ENCODE measurements at regions not wholly inside any gene's neighbourhood (a gene's known extent, or its start where the extent isn't known, plus 50 kb on each side); places are given as distances from the start of the nearest gene placed in this dataset.

DNA sequence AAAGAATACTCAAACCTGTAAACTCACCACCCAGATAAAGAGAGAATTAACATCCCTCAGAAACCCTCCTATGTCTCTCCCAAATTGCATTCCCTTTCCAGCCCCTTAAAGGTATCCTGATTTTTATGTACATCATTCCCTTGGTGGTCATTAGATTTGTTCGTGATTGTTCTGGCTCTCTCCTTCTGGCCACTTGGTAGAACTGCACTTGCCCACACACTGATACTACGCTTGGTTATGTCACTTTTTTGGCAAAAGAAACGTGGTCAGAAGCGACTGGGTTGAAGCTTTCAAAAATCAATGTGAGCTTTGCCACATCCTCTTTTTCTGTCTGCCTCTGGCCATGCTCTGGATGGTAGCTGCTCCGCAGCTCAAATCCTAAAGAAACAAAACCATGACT is 76.3 kb downstream of the KRTAP19-8 start:
- TF ChIP-seq, protein P1, sequence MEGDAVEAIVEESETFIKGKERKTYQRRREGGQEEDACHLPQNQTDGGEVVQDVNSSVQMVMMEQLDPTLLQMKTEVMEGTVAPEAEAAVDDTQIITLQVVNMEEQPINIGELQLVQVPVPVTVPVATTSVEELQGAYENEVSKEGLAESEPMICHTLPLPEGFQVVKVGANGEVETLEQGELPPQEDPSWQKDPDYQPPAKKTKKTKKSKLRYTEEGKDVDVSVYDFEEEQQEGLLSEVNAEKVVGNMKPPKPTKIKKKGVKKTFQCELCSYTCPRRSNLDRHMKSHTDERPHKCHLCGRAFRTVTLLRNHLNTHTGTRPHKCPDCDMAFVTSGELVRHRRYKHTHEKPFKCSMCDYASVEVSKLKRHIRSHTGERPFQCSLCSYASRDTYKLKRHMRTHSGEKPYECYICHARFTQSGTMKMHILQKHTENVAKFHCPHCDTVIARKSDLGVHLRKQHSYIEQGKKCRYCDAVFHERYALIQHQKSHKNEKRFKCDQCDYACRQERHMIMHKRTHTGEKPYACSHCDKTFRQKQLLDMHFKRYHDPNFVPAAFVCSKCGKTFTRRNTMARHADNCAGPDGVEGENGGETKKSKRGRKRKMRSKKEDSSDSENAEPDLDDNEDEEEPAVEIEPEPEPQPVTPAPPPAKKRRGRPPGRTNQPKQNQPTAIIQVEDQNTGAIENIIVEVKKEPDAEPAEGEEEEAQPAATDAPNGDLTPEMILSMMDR (conservative IDR thresholded peaks at IDR 0.05; ENCODE audit: low read length) = no peak
- TF ChIP-seq EZH2phosphoT487 (IDR thresholded peaks at IDR 0.05; ENCODE audit: borderline replicate concordance) = no peak
- H3K27me3 ChIP-seq (ENCODE audit: insufficient read depth, low read length, poor library complexity, severe bottlenecking) = no peaks in the 10 kb centered on the region
- no peaks in the 10 kb centered on the region for H3K79me2 ChIP-seq (ENCODE audit: insufficient read depth, low read length)
- no peaks in the 10 kb centered on the region for H3K36me3 ChIP-seq (ENCODE audit: insufficient read depth, low read length)
- H2AFZ ChIP-seq (ENCODE audit: low read length) = no peak overlapping the region
- H4K20me1 ChIP-seq (ENCODE audit: insufficient read depth, low read length, poor library complexity, severe bottlenecking) = no peaks in the 10 kb centered on the region
- no peaks in the 10 kb centered on the region for H3K9me3 ChIP-seq (ENCODE audit: insufficient read depth, low read depth, low read length)
- H3K9ac ChIP-seq (ENCODE audit: low read depth, low read length, poor library complexity, severe bottlenecking) = no peak overlapping the region
- no peaks in the 10 kb centered on the region for H3F3A ChIP-seq (ENCODE audit: low read depth)
- H3K4me2 ChIP-seq (ENCODE audit: low read depth, low read length, poor library complexity, severe bottlenecking) = no peak overlapping the region
- no peaks in the 10 kb centered on the region for H3K9me2 ChIP-seq (replicated peaks; ENCODE audit: low read depth, low read length)
- H3K4me1 ChIP-seq (ENCODE audit: insufficient read depth, low read length, poor library complexity, severe bottlenecking) = no peaks in the 10 kb centered on the region
- no peak overlapping the region for H3K4me3 ChIP-seq (ENCODE audit: low read length, poor library complexity, severe bottlenecking)

- no peaks in the 10 kb centered on the region for H3K79me2 ChIP-seq (ENCODE audit: insufficient read depth, low read length)
- H2AFZ ChIP-seq (ENCODE audit: low read length) = no peak overlapping the region
- H3K9me2 ChIP-seq (replicated peaks; ENCODE audit: low read depth, low read length) = no peaks in the 10 kb centered on the region
- no peaks in the 10 kb centered on the region for H3K27me3 ChIP-seq (ENCODE audit: insufficient read depth, low read length, poor library complexity, severe bottlenecking)
- no peak overlapping the region for H3K4me3 ChIP-seq (ENCODE audit: low read length, poor library complexity, severe bottlenecking)
- no peaks in the 10 kb centered on the region; the same call in 1 of the 2 replicates for H3K9me3 ChIP-seq (ENCODE audit: insufficient read depth, low read depth, low read length)
- H3K4me1 ChIP-seq (ENCODE audit: insufficient read depth, low read length, poor library complexity, severe bottlenecking) = no peaks in the 10 kb centered on the region
- H3K4me2 ChIP-seq (ENCODE audit: low read depth, low read length, poor library complexity, severe bottlenecking) = no peak overlapping the region
- no peaks in the 10 kb centered on the region for H3K36me3 ChIP-seq (ENCODE audit: insufficient read depth, low read length)
- H3K9ac ChIP-seq (ENCODE audit: low read depth, low read length, poor library complexity, severe bottlenecking) = no peak overlapping the region
- H4K20me1 ChIP-seq (ENCODE audit: insufficient read depth, low read length, poor library complexity, severe bottlenecking) = no peaks in the 10 kb centered on the region
- H3F3A ChIP-seq (ENCODE audit: low read depth) = no peaks in the 10 kb centered on the region
- TF ChIP-seq EZH2phosphoT487 (IDR thresholded peaks at IDR 0.05; ENCODE audit: borderline replicate concordance) = no peak
These were observed 77.4 kb upstream of the KRTAP11-1 start for GRCh38 chr21:30958741-30959140.

DNA sequence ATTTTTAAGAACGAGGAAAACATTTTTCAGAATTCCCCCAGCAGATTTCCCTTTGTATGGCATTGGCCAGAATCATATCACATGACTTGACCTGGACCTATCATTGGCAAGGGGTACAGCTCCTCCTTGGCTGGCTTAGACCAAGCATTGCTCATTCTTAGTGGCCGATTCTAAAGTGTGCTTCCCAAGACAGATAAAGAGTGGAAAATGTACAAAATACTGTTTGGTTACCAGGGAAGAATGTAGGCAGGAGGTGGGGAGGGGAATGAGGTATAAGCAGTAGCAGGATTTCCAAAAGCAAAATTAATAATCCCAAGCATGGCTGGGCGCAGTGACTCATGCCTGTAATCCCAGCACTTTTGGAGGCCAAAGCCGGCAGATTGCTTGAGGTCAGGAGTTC is 75.6 kb upstream of the KRTAP11-1 start:
- Histone ChIP-seq H3F3A (ENCODE audit: low read depth) (no peaks in the 10 kb centered on the region), H3K4me3 (ENCODE audit: low read length, poor library complexity, severe bottlenecking) (no peak overlapping the region), H3K4me2 (ENCODE audit: low read depth, low read length, poor library complexity, severe bottlenecking) (no peak overlapping the region), H3K9me2 (replicated peaks; ENCODE audit: low read depth, low read length) (no peaks in the 10 kb centered on the region), H3K4me1 (ENCODE audit: insufficient read depth, low read length, poor library complexity, severe bottlenecking) (no peaks in the 10 kb centered on the region), H3K27me3 (ENCODE audit: insufficient read depth, low read length, poor library complexity, severe bottlenecking) (no peaks in the 10 kb centered on the region), H4K20me1 (ENCODE audit: insufficient read depth, low read length, poor library complexity, severe bottlenecking) (no peaks in the 10 kb centered on the region), H3K36me3 (ENCODE audit: insufficient read depth, low read length) (no peaks in the 10 kb centered on the region), H2AFZ (ENCODE audit: low read length) (no peak overlapping the region), H3K9ac (ENCODE audit: low read depth, low read length, poor library complexity, severe bottlenecking) (no peak overlapping the region), H3K79me2 (ENCODE audit: insufficient read depth, low read length) (no peaks in the 10 kb centered on the region), H3K9me3 (ENCODE audit: insufficient read depth, low read depth, low read length) (no peaks in the 10 kb centered on the region; the same call in 1 of the 2 replicates)
- TF ChIP-seq, protein P1 (conservative IDR thresholded peaks at IDR 0.05; ENCODE audit: low read length) = no peak
- TF ChIP-seq EZH2phosphoT487 (IDR thresholded peaks at IDR 0.05; ENCODE audit: borderline replicate concordance) = no peak

GRCh38 chr21:30953605-30954004 is 72.2 kb upstream of the KRTAP11-1 start:
- H3K36me3 ChIP-seq (ENCODE audit: insufficient read depth, low read length) = no peaks in the 10 kb centered on the region
- H3K9me3 ChIP-seq (ENCODE audit: insufficient read depth, low read depth, low read length) = no peaks in the 10 kb centered on the region; the same call in 1 of the 2 replicates
- no peaks in the 10 kb centered on the region for H3K4me1 ChIP-seq (ENCODE audit: insufficient read depth, low read length, poor library complexity, severe bottlenecking)
- H3K4me3 ChIP-seq (ENCODE audit: low read length, poor library complexity, severe bottlenecking) = no peak overlapping the region
- H3K79me2 ChIP-seq (ENCODE audit: insufficient read depth, low read length) = no peaks in the 10 kb centered on the region
- H3K9me2 ChIP-seq (replicated peaks; ENCODE audit: low read depth, low read length) = no peaks in the 10 kb centered on the region
- TF ChIP-seq, protein P1 (conservative IDR thresholded peaks at IDR 0.05; ENCODE audit: low read length) = no peak
- TF ChIP-seq EZH2phosphoT487 (IDR thresholded peaks at IDR 0.05; ENCODE audit: borderline replicate concordance) = no peak
- H3F3A ChIP-seq (ENCODE audit: low read depth) = no peaks in the 10 kb centered on the region
- no peak overlapping the region for H3K4me2 ChIP-seq (ENCODE audit: low read depth, low read length, poor library complexity, severe bottlenecking)
- H3K27me3 ChIP-seq (ENCODE audit: insufficient read depth, low read length, poor library complexity, severe bottlenecking) = no peaks in the 10 kb centered on the region
- H4K20me1 ChIP-seq (ENCODE audit: insufficient read depth, low read length, poor library complexity, severe bottlenecking) = no peaks in the 10 kb centered on the region
- H2AFZ ChIP-seq (ENCODE audit: low read length) = no peak overlapping the region
- H3K9ac ChIP-seq (ENCODE audit: low read depth, low read length, poor library complexity, severe bottlenecking) = no peak overlapping the region
